Psoas muscle (tissue), 7 donors: ENCODE measurements at regions not wholly inside any gene's neighbourhood (a gene's known extent, or its start where the extent isn't known, plus 50 kb on each side); places are given as distances from the start of the nearest gene placed in this dataset.
"Not testable (repeated sequence)": the region's sequence is repeated elsewhere in the genome, so short reads cannot be mapped to it uniquely, and the experiment has no call there.

ENCODE experiments used
- ATAC-seq, 4 donors: fragments of 200-7000 bp; cut with Tn5 transposase; one replicate each; pipeline ENCODE4 v1.9.1; 2020; ENCODE audit warnings: moderate library complexity in 3 of 4, mild to moderate bottlenecking in 2 of 4
- DNase-seq, 2 donors: peaks; one replicate each; pipeline ENCODE4 v3.0.0-alpha.2; 2020
- H3K27ac ChIP-seq: fragments of 200-600 bp; one replicate; pipeline ENCODE4 v1.8.0; 2022
- H3K27me3 ChIP-seq, 3 donors: fragments of 200-600 bp in 1 of 3; one replicate each; pipeline versions ENCODE4 v1.6.1 to v1.8.0; 2013 to 2022; ENCODE audit warnings: low read length in 2 of 3, mild to moderate bottlenecking in 2 of 3, moderate library complexity in 1 of 3; ENCODE audit not compliant: insufficient read depth in 3 of 3
- H3K36me3 ChIP-seq, 2 donors: fragments of 200-600 bp in 1 of 2; one replicate each; pipeline versions ENCODE4 v1.6.1 to v1.8.0; 2013 to 2022; ENCODE audit warnings: low read depth in 1 of 2, mild to moderate bottlenecking in 1 of 2, moderate library complexity in 1 of 2; ENCODE audit not compliant: insufficient read depth in 1 of 2
- H3K4me1 ChIP-seq: fragments of 200-600 bp; one replicate; pipeline ENCODE4 v1.8.0; 2022
- H3K4me3 ChIP-seq: fragments of 200-600 bp; one replicate; pipeline ENCODE4 v1.8.0; 2022; ENCODE audit warnings: mild to moderate bottlenecking
- H3K9me3 ChIP-seq: fragments of 200-600 bp; one replicate; pipeline ENCODE4 v1.8.0; 2022
- CTCF ChIP-seq: fragments of 200-600 bp; IDR thresholded peaks from one replicate; pipeline ENCODE4 v1.8.0; 2022; ENCODE audit warnings: antibody characterized with exemption
- WGBS, 3 donors: extraction: QIAGEN DNeasy Blood & Tissue Kit; methylation state at CpG; one replicate each; pipeline versions ENCODE4 v1.1.6 to v1.1.7; 2013; 5-methylcytosine and 5-hydroxymethylcytosine counted together
- intact Hi-C, 2 donors: fragments of 100-400 bp; cut with DNase I; formaldehyde crosslinking; loops; one replicate each; pipeline versions ENCODE4 v1.11.0 to v1.14.2; 2022
- donor health status: healthy with polysubstance abuse.
- donor health status: DM: no; HTN: no; CAD: no; lungs with moderate emphysema.
- donor health status: Bipolar disorder and iron deficiency.
- donor health status: healthy.
- donor health status: DM: yes; HTN: yes; CAD: no.
- donor health status: DM: no; HTN: no; CAD: no.
- donor health status: DM: yes; HTN: yes; CAD: no.

- Histone ChIP-seq H3K36me3 (no peaks in the 10 kb centered on the region), H3K4me3 (no peak overlapping the region), H3K27ac (no peak overlapping the region), H3K4me1 (no peaks in the 10 kb centered on the region), H3K9me3 (no peaks in the 10 kb centered on the region), H3K27me3 (no peaks in the 10 kb centered on the region)
- no peak for DNase-seq
- TF ChIP-seq CTCF = no peak
- no peak for ATAC-seq
- intact Hi-C loops = no loop called here
These were observed 109.8 kb upstream of the SNX2 start for GRCh38 chr5:122665051-122665450.

- DNase-seq = no peak
- no peak for ATAC-seq
- Histone ChIP-seq H3K36me3 (no peaks in the 10 kb centered on the region), H3K4me1 (no peaks in the 10 kb centered on the region), H3K27me3 (no peaks in the 10 kb centered on the region), H3K27ac (no peak overlapping the region), H3K9me3 (no peaks in the 10 kb centered on the region), H3K4me3 (no peak overlapping the region)
- 62 to 69% (median 63%) methylated on average over 2 of the region's 2 CpGs for WGBS, 3 donors
- intact Hi-C loops = no loop called here
- no peak for TF ChIP-seq CTCF
These were observed 106.3 kb upstream of the SNX2 start for GRCh38 chr5:122668552-122668951.

GRCh38 chr5:122669709-122670108, 105.2 kb upstream of the SNX2 start:
- H3K4me3 ChIP-seq, H3K27ac ChIP-seq, ATAC-seq, H3K4me1 ChIP-seq, H3K27me3 ChIP-seq, DNase-seq, H3K36me3 ChIP-seq, H3K9me3 ChIP-seq, intact Hi-C loops: not testable (repeated sequence)
- WGBS, 3 donors = 55 to 95% (median 76%) methylated on average over 1 of the region's 1 CpG

- H3K27ac ChIP-seq = no peak overlapping the region
- H3K36me3 ChIP-seq = no peaks in the 10 kb centered on the region
- H3K9me3 ChIP-seq = no peaks in the 10 kb centered on the region
- ATAC-seq (peak in 2 of 4 donors; percentile 22 to 44), DNase-seq (peak; percentile 32 to 61)
- WGBS, 3 donors = 79 to 91% (median 82%) methylated on average over 3 of the region's 3 CpGs
- H3K4me1 ChIP-seq = no peaks in the 10 kb centered on the region
- intact Hi-C loops = no loop called here
- no peak for TF ChIP-seq CTCF
- H3K27me3 ChIP-seq = no peaks in the 10 kb centered on the region
- no peak overlapping the region for H3K4me3 ChIP-seq
These were observed 101.5 kb upstream of the SNX2 start for GRCh38 chr5:122673343-122673742.

- WGBS, 3 donors = 81 to 95% (median 88%) methylated on average over 1 of the region's 1 CpG
- Histone ChIP-seq H3K4me3 (no peak overlapping the region), H3K4me1 (no peaks in the 10 kb centered on the region), H3K36me3 (no peaks in the 10 kb centered on the region), H3K27me3 (no peaks in the 10 kb centered on the region), H3K27ac (no peak overlapping the region), H3K9me3 (no peaks in the 10 kb centered on the region)
- no peak for DNase-seq
- intact Hi-C loops = no loop called here
- no peak for TF ChIP-seq CTCF
- no peak for ATAC-seq
These were observed 100.5 kb upstream of the SNX2 start for GRCh38 chr5:122674385-122674784.
